ENCODE measurements at regions not wholly inside any gene's neighbourhood (a gene's known extent, or its start where the extent isn't known, plus 50 kb on each side); places are given as distances from the start of the nearest gene placed in this dataset.

- TF ChIP-seq EZH2 (IDR thresholded peaks at IDR 0.05; ENCODE audit: borderline replicate concordance, low read depth, low read length, severe bottlenecking) (no peak), POLR2A (IDR thresholded peaks at IDR 0.05; ENCODE audit: low read depth, low read length) (no peak), POLR2AphosphoS5 (IDR thresholded peaks at IDR 0.05; ENCODE audit: insufficient read depth, low read depth, low read length) (no peak)
Measured at GRCh38 chr11:96865020-96865419, 475.2 kb downstream of the JRKL start.

Data from endothelial cell of umbilical vein (primary cell).